ENCODE measurements at regions not wholly inside any gene's neighbourhood (a gene's known extent, or its start where the extent isn't known, plus 50 kb on each side); places are given as distances from the start of the nearest gene placed in this dataset.

- CTCF ChIA-PET: no interaction called here
- H3K4me3 Mint-ChIP-seq (ENCODE audit: low read depth, unreplicated experiment): no peak overlapping the region
- no peaks in the 10 kb centered on the region for H3K4me1 Mint-ChIP-seq (ENCODE audit: low read depth, unreplicated experiment)
- BruUV-seq (replicated peaks): no TSS peak
- intact Hi-C loops (cut with micrococcal nuclease; ENCODE audit: unreplicated experiment): no loop called here
- TF ChIP-seq CTCF (IDR thresholded peaks at IDR 0.05; ENCODE audit: unreplicated experiment): no peak
- no peaks in the 10 kb centered on the region for H3K36me3 Mint-ChIP-seq (ENCODE audit: insufficient read depth, unreplicated experiment)
- H3K9me3 Mint-ChIP-seq (ENCODE audit: low read depth, unreplicated experiment): no peaks in the 10 kb centered on the region
- DNase-seq: no peak
- H3K27me3 Mint-ChIP-seq (ENCODE audit: unreplicated experiment): no peaks in the 10 kb centered on the region
- H3K27ac Mint-ChIP-seq (ENCODE audit: unreplicated experiment): no peak overlapping the region
These were observed 97.0 kb upstream of the MOCS2 start for GRCh38 chr5:53206562-53206961.

GRCh38 chr5:53211799-53212198 is 102.2 kb upstream of the MOCS2 start:
- Mint-ChIP-seq H3K27me3 (ENCODE audit: unreplicated experiment) (no peaks in the 10 kb centered on the region), H3K36me3 (ENCODE audit: insufficient read depth, unreplicated experiment) (no peaks in the 10 kb centered on the region), H3K27ac (ENCODE audit: unreplicated experiment) (no peak overlapping the region), H3K4me1 (ENCODE audit: low read depth, unreplicated experiment) (no peaks in the 10 kb centered on the region), H3K9me3 (ENCODE audit: low read depth, unreplicated experiment) (peaks cover 6% of the 10 kb centered on the region), H3K4me3 (ENCODE audit: low read depth, unreplicated experiment) (no peak overlapping the region)
- DNase-seq: no peak
- CTCF ChIA-PET: interaction anchor here (0.6 to 0.7 kb wide), 2 partner anchors 91 to 166 kb away, joined by 3 to 5 read pairs; no protein-coding TSS in a partner anchor
- BruUV-seq (replicated peaks): no TSS peak
- no peak for TF ChIP-seq CTCF (IDR thresholded peaks at IDR 0.05; ENCODE audit: unreplicated experiment)
- intact Hi-C loops (cut with micrococcal nuclease; ENCODE audit: unreplicated experiment): no loop called here

GRCh38 chr5:53219174-53219573 is 109.6 kb upstream of the MOCS2 start:
- Mint-ChIP-seq H3K4me1 (ENCODE audit: low read depth, unreplicated experiment) (no peaks in the 10 kb centered on the region), H3K36me3 (ENCODE audit: insufficient read depth, unreplicated experiment) (no peaks in the 10 kb centered on the region), H3K27ac (ENCODE audit: unreplicated experiment) (no peak overlapping the region), H3K9me3 (ENCODE audit: low read depth, unreplicated experiment) (no peaks in the 10 kb centered on the region), H3K4me3 (ENCODE audit: low read depth, unreplicated experiment) (no peak overlapping the region), H3K27me3 (ENCODE audit: unreplicated experiment) (no peaks in the 10 kb centered on the region)
- CTCF ChIA-PET: no interaction called here
- BruUV-seq (replicated peaks): no TSS peak
- intact Hi-C loops (cut with micrococcal nuclease; ENCODE audit: unreplicated experiment): no loop called here
- TF ChIP-seq CTCF (IDR thresholded peaks at IDR 0.05; ENCODE audit: unreplicated experiment): no peak
- DNase-seq: no peak

- no peak for TF ChIP-seq CTCF (IDR thresholded peaks at IDR 0.05; ENCODE audit: unreplicated experiment)
- H3K9me3 Mint-ChIP-seq (ENCODE audit: low read depth, unreplicated experiment): no peaks in the 10 kb centered on the region
- no peaks in the 10 kb centered on the region for H3K36me3 Mint-ChIP-seq (ENCODE audit: insufficient read depth, unreplicated experiment)
- no peaks in the 10 kb centered on the region for H3K4me1 Mint-ChIP-seq (ENCODE audit: low read depth, unreplicated experiment)
- DNase-seq: no peak
- intact Hi-C loops (cut with micrococcal nuclease; ENCODE audit: unreplicated experiment): no loop called here
- CTCF ChIA-PET: no interaction called here
- no peaks in the 10 kb centered on the region for H3K27me3 Mint-ChIP-seq (ENCODE audit: unreplicated experiment)
- no peak overlapping the region for H3K27ac Mint-ChIP-seq (ENCODE audit: unreplicated experiment)
- H3K4me3 Mint-ChIP-seq (ENCODE audit: low read depth, unreplicated experiment): no peak overlapping the region
- BruUV-seq (replicated peaks): no TSS peak
These were observed 110.1 kb upstream of the MOCS2 start for GRCh38 chr5:53219610-53220009.
